Fibroblast of pulmonary artery (primary cell): ENCODE measurements at regions not wholly inside any gene's neighbourhood (a gene's known extent, or its start where the extent isn't known, plus 50 kb on each side); places are given as distances from the start of the nearest gene placed in this dataset.
A peak's percentile ranks its signal among the peaks of the same experiment; 100 is the strongest.

Experiments used
- DNase-seq: peaks from one replicate; pipeline ENCODE4 v3.0.0-alpha.2; 2010; ENCODE audit warnings: low read depth
- H3K4me3 ChIP-seq: replicated peaks from 2 replicates; pipeline ENCODE4 v1.5.1; 2011; ENCODE audit warnings: low read depth, mild to moderate bottlenecking, control low read depth, low read length, moderate library complexity
- CTCF ChIP-seq: IDR thresholded peaks from 2 replicates; pipeline ENCODE4 v1.5.1; 2011; ENCODE audit warnings: mild to moderate bottlenecking, control low read depth, low read length, inconsistent platforms; ENCODE audit errors: missing control alignments

- no peak for DNase-seq
- TF ChIP-seq CTCF, result no peak
Measured at GRCh38 chr7:110264288-110264687, 826.6 kb upstream of the LRRN3 start.

GRCh38 chr7:110281362-110281761 lies 809.6 kb upstream of the LRRN3 start:
- H3K4me3 ChIP-seq, result no peak overlapping the region
- TF ChIP-seq CTCF, result no peak
- no peak for DNase-seq

More at GRCh38 chr7:110264288-110264687, 826.6 kb upstream of the LRRN3 start:
- no peak overlapping the region for H3K4me3 ChIP-seq

- H3K4me3 ChIP-seq, result no peak overlapping the region
Measured at GRCh38 chr7:110283056-110283455, 807.9 kb upstream of the LRRN3 start.

GRCh38 chr7:110291430-110291829 lies 799.5 kb upstream of the LRRN3 start:
- no peak for DNase-seq
- H3K4me3 ChIP-seq, result no peak overlapping the region
- no peak for TF ChIP-seq CTCF

More at GRCh38 chr7:110283056-110283455, 807.9 kb upstream of the LRRN3 start:
- DNase-seq, result no peak
- TF ChIP-seq CTCF, result no peak

- DNase-seq, result no peak
- no peak overlapping the region for H3K4me3 ChIP-seq
- no peak for TF ChIP-seq CTCF
Measured at GRCh38 chr7:110296321-110296720, 794.6 kb upstream of the LRRN3 start.

- DNase-seq, result peak; percentile 8
- H3K4me3 ChIP-seq, result no peak overlapping the region
- no peak for TF ChIP-seq CTCF
Measured at GRCh38 chr7:110307776-110308175, 783.2 kb upstream of the LRRN3 start.

GRCh38 chr7:110308791-110309190 lies 782.1 kb upstream of the LRRN3 start:
- no peak for TF ChIP-seq CTCF
- H3K4me3 ChIP-seq, result no peak overlapping the region
- DNase-seq, result no peak
